GM19372 (cell line): ENCODE measurements at regions not wholly inside any gene's neighbourhood (a gene's known extent, or its start where the extent isn't known, plus 50 kb on each side); places are given as distances from the start of the nearest gene placed in this dataset.
A peak's percentile ranks its signal among the peaks of the same experiment; 100 is the strongest.
"Not testable (repeated sequence)": the region's sequence is repeated elsewhere in the genome, so short reads cannot be mapped to it uniquely, and the experiment has no call there.

Source experiments
- ATAC-seq: cut with Tn5 transposase; IDR thresholded peaks from one replicate; pipeline ENCODE4 v1.9.1; 2021; ENCODE audit warnings: mild to moderate bottlenecking, low read depth, moderate library complexity; ENCODE audit not compliant: unreplicated experiment

DNA sequence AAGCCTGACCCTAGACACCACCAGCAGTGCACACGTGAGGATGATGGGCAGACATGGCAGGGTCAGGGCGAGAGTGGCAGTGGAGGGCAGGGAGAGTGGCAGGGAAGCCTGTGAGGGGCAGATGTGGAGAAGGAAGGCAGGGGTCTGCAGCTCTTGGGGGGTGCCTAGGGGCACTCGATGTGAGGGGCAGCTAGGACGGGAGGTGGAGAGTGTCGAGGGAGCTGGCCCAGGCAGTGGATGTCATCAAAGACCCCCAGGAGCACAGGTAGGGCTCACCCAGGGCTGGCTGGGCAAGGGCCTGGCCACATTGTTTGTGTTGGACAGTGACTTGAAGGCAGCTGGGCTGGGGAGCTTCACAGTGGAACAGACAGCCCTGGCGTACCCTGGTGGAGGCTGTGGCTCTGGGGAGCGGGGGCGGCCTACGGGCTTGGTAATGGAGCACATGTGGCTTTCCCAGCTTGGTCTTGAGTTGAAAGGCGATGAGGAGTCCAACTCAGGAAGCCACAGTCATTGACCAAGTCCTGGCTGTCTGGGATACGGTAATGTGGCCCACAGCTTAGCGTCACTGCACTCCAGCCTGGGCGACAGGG, 87.1 kb downstream of the RTP5 start:
- no peak for ATAC-seq

DNA sequence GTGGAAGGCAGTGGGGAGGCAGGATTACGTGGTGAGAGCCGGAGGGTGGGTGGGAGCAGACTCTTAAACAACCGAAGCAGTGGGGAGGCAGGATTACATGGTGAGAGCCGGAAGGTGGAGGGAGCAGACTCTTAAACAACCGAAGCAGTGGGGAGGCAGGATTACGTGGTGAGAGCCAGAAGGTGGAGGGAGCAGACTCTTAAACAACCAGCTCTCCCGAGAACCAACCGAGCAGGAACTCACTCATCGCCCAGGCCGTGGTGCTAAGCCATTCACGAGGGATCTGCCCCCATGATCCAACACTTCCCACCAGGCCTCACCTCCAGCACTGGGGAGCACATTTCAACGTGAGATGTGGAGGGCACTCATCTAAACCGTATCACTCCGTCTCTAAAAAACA, 87.7 kb downstream of the RTP5 start:
- ATAC-seq = no peak

DNA sequence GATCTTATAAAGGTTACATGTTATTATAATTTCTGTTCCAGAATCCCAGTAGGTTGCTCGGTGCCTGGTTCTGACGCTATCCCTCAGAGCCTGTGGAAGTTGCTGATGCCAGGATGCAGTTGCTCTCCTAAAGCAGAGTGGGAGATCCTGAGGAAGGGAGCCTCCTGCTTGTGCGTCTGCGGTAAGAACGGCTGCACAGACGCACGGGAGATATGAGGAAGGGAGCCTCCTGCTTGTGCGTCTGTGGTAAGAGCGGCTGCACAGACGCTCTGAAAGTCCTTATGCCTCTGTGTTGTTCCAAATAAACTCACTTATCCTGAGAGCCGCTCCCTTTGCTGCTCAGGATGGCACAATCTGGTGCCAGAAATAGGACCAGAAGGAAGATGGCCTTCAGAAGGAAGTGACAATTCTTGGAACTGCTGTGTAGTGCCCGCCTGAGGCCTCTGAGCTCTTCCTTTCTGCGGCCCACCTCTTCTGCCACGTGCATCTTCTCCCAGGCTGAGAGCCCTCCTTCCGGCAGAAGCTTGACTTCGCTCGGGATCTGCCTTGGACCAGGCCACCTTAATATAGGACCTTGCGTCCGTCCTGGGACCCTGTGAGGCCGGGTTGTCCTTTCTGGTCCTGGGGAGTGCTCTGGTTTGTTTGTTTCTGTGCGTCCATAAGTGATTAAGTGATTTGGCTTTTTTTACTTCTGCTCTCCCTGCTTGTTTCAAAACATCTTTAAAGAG, 89.5 kb downstream of the RTP5 start:
- ATAC-seq = no peak

DNA sequence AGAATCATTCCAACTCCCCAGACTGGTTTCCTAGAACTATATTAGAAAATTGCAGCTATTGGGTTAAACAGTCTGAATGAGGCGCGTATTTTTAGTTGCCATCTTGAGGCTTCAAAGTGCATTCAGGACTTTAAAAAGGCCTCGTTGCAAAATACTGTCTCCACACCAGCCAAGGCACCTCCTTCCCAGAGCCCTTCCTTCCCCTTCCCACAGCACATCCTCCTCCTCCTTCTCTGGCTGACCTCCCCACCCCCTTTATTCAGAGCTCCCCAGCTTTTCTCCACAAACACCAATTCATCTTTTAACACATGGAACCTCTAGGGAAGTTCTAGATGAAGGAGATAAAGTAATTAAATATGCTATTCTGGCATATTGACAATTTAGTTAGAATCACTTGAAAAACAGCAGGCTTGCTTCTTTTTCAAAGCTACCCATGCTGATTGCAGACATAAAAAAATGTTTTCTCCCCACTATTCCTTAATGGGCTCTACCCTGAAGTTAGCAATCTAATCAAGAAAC, 90.3 kb downstream of the RTP5 start:
- no peak for ATAC-seq

DNA sequence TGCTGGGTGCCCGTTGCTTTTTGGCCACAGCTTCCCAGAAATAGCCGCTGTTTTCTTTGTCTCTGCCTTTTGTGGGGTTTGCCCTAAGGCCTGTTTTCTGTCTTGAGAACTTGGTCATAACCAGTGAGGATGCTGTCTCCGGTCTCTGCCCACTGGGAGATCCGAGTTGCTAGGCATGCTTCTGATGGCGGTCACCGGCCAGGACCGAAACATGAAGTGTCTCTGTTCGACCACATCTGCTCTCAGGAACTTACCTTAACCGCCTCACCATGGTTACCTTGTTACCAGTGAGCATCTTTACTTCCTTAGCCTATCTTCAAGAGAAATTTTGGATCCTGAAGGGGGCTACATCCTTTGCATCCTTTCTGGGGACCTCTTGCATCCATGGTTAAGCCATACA, 91.9 kb downstream of the RTP5 start:
- ATAC-seq = no peak

DNA sequence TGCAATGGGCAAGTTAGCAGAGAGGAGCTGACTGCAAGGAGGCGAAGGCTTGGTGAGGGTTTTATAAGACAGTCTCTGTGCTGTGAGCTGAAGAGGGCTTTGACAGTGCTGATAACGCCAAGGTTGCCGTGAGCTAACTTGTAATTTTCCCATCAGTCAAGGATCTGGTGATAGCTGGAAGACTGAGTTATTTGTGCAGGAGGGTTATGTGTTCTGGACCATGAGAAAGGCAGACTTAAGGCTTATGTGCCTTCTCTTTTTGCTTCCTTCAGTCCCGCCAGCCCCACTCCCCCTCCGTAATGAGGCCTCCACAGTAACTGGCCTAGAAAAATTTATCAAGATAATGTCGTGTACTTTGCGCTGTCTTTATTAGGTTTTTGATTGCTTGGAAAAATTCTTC, 94.6 kb downstream of the RTP5 start:
- ATAC-seq = no peak

DNA sequence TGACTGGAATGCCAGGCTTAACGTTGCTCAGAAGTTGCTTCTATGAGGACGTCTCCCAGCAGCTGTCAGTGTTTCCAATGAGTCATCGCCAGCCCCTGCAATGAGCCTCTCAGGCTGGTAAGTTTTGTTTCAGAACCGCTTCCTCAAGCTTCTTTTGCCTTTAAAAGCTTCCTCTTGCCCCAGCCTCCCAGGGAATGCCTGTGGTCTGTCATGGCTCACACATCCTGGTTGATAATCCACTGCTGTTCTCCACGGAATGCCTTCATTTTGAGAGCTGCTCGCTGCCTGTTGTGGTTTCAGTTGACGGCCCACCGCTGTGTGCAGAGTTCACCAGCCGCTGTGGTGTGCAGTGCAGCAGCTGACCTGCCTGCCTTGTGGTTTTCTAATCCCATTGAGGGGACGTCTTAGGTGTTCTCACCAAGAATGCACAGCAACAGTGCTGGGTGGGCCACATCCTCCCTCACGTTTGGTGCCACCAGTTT, 96.4 kb downstream of the RTP5 start:
- peak; percentile 89 for ATAC-seq

DNA sequence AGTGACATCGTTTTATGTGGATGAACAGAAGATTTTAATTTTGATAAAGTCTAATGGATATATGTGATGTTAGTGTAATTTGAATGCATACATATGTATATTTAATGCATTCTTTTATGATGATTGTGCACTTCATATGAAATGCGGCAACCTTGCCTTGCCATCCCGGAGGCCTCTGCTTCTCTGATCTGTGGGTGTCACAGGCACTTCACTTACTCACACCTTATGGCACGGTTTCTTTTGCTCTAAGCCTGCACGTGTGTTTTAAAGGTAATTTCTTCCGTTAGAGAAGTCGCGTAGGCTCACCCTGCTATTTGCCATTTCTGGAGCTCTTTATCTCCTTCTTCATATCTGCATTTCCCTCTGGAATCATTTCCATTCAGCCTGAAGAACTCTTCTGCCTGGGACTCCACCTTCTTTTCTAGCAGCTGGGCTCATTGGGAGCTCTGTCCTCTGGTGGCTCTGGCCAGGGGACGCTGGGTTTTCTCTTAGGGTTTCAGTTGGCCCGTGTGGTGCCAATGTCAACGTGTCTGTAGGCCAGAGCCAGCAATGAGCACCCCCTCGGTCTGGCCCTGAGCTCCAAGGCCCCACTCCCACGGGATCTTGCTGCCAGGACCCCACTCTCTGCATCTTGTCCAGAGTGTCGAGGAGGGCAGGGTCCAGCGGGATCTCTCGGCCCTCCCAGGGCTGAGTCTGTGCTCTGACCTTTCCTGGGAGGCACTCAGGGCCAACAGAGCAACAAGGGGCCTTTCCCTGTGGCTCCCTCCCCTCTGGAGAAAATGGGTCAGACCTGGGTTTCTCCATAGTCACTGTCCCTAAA, 97.3 kb downstream of the RTP5 start:
- ATAC-seq = no peak

DNA sequence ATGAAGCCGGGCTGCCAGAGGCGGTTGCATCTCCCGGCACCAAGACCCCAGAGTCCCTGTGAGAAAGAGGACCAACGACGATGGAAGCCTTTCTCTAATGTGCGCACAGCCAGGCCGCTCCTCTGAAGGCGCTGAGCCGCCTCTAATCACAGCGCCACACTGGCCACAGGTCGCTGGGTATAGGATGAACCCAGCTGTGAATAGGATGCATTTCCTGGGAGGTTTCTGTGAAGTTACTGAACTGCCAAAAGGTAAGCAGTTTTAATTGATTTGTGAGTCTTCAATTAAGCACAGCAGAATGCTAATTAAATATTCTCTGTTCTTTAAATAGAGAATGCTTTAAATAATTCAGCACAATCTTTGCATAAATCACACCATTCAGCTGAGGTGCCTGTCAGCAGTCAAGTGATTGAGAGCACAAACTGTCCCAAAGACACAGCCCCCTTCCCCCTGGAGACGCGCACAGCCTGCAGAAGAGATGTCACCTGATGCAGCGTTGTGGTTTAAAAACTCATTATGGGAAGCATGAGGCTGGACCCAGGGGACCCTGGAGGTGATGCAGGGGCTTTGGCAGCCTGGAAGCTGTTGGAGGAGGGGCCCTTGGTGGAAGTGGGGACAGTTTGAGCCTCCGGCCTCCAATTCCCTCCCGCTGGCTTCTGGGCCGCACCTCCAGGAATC, 98.1 kb downstream of the RTP5 start:
- no peak for ATAC-seq

DNA sequence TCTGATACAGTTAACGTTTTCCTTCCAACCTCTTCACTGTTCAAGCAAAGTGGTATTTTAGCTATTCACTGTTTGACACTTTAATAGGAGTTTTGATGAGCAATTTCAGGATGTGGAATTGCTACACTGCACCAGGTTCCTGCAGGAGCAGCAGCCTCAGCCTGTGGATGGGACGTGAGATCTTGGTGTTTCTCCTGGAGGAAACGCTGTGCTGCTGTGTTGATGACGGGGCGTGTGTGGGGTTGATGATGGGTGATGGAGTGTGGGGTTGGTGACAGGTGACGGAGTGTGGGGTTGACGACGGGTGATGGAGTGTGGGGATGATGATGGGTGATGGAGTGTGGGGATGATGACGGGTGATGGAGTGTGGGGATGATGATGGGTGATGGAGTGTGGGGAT, 98.9 kb downstream of the RTP5 start:
- no peak for ATAC-seq

DNA sequence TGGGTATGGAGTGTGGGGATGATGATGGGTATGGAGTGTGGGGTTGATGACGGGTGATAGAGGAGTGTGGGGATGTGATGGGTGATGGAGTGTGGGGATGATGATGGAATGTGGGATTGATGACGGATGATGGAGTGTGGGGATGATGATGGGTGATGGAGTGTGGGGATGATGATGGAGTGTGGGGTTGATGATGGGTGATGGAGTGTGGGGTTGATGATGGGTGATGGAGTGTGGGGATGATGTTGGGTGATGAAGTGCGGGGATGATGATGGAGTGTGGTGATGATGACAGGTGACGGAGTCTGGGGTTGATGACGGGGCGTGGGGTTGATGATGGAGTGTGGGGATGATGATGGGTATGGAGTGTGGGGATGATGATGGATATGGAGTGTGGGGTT, 99.7 kb downstream of the RTP5 start:
- not testable (repeated sequence) for ATAC-seq

DNA sequence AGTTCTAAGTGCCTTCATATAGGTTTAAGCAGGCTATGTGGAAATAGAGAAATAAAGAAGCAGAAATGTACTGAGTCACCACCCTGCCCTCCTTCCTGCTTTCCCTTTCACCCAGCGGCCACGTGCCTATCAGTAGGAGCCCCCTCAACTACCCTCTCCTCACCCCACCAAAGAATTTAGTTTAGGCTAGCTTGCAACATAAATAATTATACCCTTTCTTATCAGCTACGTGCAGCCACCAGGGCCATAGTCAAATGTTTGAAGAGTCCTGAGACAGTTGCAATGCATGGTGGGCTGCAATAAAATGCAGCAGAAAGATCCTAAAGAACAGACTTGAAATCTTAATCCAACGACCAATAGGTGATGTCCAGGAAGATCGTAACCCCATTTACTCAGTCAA, 101.2 kb downstream of the RTP5 start:
- ATAC-seq = no peak

DNA sequence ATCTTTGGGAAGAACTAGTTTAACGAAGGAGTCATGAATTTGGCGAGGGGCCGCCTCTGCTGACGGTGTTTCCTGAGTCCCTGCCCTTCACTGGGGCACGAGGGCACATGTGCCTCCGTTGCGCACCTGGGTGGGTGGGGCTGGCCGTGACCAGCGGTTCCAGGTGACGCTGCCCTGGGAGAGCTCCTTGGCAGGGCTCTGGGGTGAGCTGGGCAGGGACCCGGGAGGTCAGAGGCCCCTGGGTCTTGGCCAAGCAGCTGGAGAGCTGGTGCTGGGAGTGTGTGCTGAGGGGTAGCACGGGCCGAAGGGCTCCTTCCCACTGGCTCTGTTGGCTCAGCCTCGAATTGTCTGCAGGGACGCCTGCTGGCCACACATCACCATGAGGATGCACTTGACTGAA, 104.6 kb downstream of the RTP5 start:
- ATAC-seq = no peak

DNA sequence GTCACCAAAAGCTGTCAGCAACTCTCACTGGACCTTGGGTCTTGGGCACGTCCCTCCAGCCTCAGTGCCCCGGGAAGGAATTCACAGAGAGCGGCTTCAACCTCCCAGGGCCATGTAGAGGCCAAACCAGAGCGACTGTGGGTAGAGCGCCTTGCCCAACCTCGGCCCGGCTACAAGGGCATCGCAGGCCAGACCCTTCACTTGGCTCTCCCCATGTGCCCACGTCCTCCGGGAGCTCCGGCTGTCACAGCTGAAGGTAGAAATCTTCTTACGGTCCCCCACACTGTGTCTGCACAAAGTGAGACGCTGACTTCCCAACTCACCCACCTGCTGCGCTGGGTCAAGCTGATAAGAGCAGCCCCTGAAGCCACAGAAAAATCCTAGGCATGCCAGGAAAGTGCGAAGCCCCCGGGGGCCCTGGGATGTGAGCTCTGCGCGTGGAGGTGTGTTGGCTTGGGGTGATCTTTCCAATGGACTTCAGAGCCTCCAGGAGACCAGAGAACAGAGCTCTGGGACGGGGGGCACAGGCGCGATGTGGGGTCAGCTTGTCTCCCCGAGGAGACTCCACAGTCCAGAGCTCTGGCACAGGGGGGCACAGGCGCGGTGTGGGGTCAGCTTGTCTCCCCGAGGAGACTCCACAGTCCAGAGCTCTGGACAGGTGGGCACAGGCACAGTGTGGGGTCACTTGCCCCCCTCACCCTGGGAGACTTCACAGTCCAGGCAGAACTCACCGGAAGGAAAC, 105.5 kb downstream of the RTP5 start:
- ATAC-seq = no peak

DNA sequence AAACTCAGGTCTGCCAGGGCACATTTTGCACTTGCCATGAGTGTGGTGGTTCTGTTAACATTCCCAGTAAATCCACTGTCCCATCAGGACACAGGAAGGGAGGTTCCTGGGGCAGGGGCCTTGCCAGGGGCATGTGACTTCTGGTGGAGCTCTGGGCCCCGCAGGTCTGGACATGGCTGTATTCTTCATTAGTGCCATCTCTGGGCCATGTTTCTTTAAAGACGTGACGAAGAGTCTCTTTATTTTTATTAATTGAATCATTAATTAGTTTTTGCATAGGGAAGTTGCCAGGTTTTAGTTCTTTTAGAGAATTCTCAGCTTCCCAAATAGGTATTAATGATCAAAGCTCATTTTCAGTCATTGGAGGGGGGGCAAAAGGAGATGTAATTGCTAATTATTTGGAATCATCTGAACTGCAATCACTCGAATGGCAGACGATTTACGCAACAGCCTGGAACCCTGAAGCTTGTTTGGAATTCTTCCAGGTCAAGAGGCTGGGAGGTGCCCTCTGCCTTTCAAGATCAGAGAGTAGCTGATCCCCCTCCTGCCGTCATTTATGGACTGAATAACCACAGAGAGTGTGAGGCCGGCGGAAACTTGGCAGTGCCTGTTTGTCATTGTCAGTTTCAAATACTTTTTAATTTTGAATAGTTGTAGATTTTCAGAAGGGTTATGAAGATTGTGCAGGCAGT, 106.2 kb downstream of the RTP5 start:
- no peak for ATAC-seq

DNA sequence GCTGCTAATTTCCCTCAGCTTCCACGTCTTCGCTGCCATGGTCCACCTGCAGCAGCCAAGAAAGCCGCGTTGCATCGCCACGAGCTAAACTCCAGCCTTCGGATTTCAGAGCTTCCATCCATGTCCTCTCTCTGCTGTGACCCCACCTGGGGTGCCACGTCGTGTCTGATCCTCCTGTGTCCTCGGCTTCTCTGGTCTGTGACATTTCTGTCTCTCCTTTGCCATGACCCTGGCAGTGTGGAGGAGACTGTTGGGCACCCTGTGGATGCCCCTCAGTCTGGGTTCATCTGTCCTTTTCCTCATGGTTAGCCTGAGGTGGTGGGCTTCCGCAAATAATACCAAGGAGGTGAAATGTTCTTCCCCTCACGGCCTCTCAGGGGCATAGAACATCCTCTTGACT, 106.8 kb downstream of the RTP5 start:
- no peak for ATAC-seq

DNA sequence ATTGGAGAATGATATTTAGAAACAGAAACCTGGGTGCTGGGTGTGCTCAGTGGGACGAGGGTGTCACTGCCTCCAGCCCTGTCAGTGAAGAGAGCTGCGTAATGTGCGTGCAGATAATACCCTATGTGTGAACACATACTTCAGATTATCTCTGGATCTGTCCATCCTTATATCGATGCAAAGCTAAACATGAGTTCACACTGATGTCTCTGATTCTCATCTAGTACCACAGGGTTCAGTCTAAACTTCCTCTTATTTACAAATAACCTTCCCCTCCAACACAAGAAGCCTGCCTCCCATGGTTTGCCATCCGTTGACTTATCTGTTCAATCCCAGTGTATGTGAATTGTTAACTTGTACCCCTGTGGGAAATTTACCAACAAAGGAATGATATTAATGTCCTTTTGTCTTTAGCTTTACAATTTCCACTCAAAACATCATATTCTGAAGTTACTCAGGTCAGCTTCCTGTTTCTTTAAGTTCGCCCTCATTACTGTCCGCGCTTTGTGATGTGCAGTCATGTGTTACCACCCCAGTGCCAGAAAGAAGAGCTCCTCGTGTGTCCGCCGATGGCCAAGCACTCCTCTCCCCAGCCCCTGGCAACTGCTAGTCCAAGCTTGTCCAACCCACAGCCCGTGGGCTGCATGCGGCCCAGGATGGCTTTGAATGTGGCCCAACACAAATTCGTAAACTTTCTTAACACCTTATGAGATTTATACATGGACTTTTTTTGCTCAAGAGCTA, 108.2 kb downstream of the RTP5 start:
- ATAC-seq = no peak

DNA sequence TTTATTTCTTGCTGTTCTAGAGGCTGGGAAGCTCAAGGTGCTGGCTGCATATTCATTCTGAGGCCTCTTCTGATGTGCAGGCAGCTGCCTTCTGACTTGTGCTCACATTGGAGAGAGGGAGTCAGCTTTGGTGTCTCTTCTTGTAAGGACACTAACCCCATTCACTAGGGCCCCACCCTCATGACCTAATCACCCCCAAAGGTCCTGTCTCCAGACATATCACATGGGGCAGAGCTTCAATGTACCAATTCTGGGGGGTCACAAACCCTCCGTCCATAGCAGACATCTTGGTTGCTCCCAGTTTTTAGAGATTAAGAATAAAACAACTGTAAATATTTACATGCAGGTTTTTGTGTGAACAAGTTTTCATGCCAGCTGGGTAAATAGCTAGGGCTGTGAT, 109.1 kb downstream of the RTP5 start:
- no peak for ATAC-seq

DNA sequence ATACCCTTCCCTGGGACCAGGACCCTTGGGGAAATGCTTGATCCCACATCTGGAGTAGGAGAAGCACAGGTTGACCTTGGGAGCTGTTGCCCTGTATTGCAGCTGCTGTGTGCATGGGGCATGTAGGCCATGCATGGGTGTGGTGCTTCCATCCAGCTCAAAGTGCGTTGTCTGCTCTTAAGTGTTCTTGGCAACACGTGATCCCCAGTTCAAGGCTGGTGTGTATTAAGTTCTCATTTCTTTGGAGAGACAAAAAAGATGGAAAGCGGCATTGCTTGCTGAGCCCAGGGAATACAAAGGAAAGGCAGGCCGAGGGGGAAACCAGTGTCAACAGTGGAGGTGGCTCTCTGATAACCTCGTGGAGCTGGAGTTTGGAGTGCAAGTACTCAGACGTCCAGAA, 110.7 kb downstream of the RTP5 start:
- ATAC-seq = no peak
